GM18519 (cell line): ENCODE measurements at regions not wholly inside any gene's neighbourhood (a gene's known extent, or its start where the extent isn't known, plus 50 kb on each side); places are given as distances from the start of the nearest gene placed in this dataset.
A peak's percentile ranks its signal among the peaks of the same experiment; 100 is the strongest.

Source experiments
- ATAC-seq: cut with Tn5 transposase; IDR thresholded peaks from one replicate; pipeline ENCODE4 v1.9.1; 2021; ENCODE audit warnings: mild to moderate bottlenecking, moderate library complexity; ENCODE audit not compliant: unreplicated experiment, low FRiP score

- no peak for ATAC-seq
These were observed 129.5 kb downstream of the OAT start for GRCh38 chr10:124288928-124289850.

GRCh38 chr10:124288486-124288885 lies 130.2 kb downstream of the OAT start:
- no peak for ATAC-seq

GRCh38 chr10:124287791-124288190 lies 130.9 kb downstream of the OAT start:
- no peak for ATAC-seq

- ATAC-seq = no peak
These were observed 131.5 kb downstream of the OAT start for GRCh38 chr10:124287071-124287685.

- no peak for ATAC-seq
These were observed 132.1 kb downstream of the OAT start for GRCh38 chr10:124286621-124287020.

GRCh38 chr10:124285587-124286527 lies 132.9 kb downstream of the OAT start:
- ATAC-seq = peak; percentile 78

- ATAC-seq = no peak
These were observed 134.8 kb downstream of the OAT start for GRCh38 chr10:124283949-124284250.

- ATAC-seq = no peak
These were observed 135.3 kb downstream of the OAT start for GRCh38 chr10:124283215-124283948.

GRCh38 chr10:124282326-124282725 lies 136.4 kb downstream of the OAT start:
- ATAC-seq = no peak

- no peak for ATAC-seq
These were observed 137.1 kb downstream of the OAT start for GRCh38 chr10:124281666-124282065.

- no peak for ATAC-seq
These were observed 137.8 kb downstream of the OAT start for GRCh38 chr10:124280916-124281315.

- no peak for ATAC-seq
These were observed 138.8 kb downstream of the OAT start for GRCh38 chr10:124279882-124280281.

- ATAC-seq = no peak
These were observed 139.4 kb downstream of the OAT start for GRCh38 chr10:124279298-124279697.

- ATAC-seq = no peak
These were observed 140.4 kb downstream of the OAT start for GRCh38 chr10:124278356-124278755.

- ATAC-seq = no peak
These were observed 145.6 kb downstream of the OAT start for GRCh38 chr10:124273141-124273540.

- no peak for ATAC-seq
These were observed 147.0 kb downstream of the OAT start for GRCh38 chr10:124271676-124272075.

GRCh38 chr10:124270530-124271327 lies 148.0 kb downstream of the OAT start:
- no peak for ATAC-seq

- no peak for ATAC-seq
These were observed 149.7 kb downstream of the OAT start for GRCh38 chr10:124268976-124269375.

- no peak for ATAC-seq
These were observed 150.7 kb downstream of the OAT start for GRCh38 chr10:124267911-124268549.
